ENCODE measurements at regions not wholly inside any gene's neighbourhood (a gene's known extent, or its start where the extent isn't known, plus 50 kb on each side); places are given as distances from the start of the nearest gene placed in this dataset.

DNA sequence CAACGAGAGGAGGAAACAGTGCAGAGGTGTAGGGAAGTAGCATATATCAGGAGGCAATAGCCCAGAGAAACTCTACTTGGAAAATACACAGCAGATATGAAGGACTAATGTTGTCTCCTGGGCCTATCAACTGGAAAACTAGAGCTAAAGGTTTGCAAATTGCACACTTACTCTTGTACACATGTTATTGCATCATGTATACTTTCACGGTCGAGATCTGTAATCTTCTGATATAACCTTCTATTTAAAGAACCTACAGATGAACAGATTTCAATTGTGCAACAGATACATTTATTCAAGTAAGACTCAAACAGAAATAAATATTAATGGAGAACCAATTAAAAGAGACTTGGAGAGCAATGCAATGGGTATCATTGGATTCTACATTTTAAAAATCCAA lies 256.3 kb upstream of the TMEM161B start:
- TF ChIP-seq POLR2A (IDR thresholded peaks at IDR 0.05): no peak
- TF ChIP-seq POLR2AphosphoS5 (IDR thresholded peaks at IDR 0.05): no peak

All from transverse colon (tissue), 3 donors.